Parathyroid adenoma (tissue), 2 donors: ENCODE measurements at regions not wholly inside any gene's neighbourhood (a gene's known extent, or its start where the extent isn't known, plus 50 kb on each side); places are given as distances from the start of the nearest gene placed in this dataset.

Experiments
- H2AFZ ChIP-seq: fragments of 300-600 bp; sonication (generic); one replicate; pipeline ENCODE4 v1.7.0; 2017; ENCODE audit warnings: antibody characterized with exemption, mild to moderate bottlenecking
- H3K27ac ChIP-seq: fragments of 300-600 bp; sonication (generic); one replicate; pipeline ENCODE4 v1.7.0; 2017
- H3K27me3 ChIP-seq: fragments of 300-600 bp; sonication (generic); one replicate; pipeline ENCODE4 v1.7.0; 2017; ENCODE audit warnings: low read length; ENCODE audit not compliant: control insufficient read depth, insufficient read depth
- H3K36me3 ChIP-seq: fragments of 300-600 bp; sonication (generic); one replicate; pipeline ENCODE4 v1.7.0; 2017; ENCODE audit warnings: low read length; ENCODE audit not compliant: control insufficient read depth, insufficient read depth
- H3K4me1 ChIP-seq: fragments of 300-600 bp; sonication (generic); one replicate; pipeline ENCODE4 v1.7.0; 2017; ENCODE audit warnings: control low read depth
- H3K4me2 ChIP-seq: fragments of 300-600 bp; sonication (generic); one replicate; pipeline ENCODE4 v1.7.0; 2017; ENCODE audit warnings: low read length
- H3K4me3 ChIP-seq: fragments of 300-600 bp; sonication (generic); one replicate; pipeline ENCODE4 v1.7.0; 2017; ENCODE audit warnings: low read depth, low read length
- H3K79me2 ChIP-seq: fragments of 300-600 bp; sonication (generic); one replicate; pipeline ENCODE4 v1.7.0; 2017; ENCODE audit warnings: control low read depth
- H3K9ac ChIP-seq: fragments of 300-600 bp; sonication (generic); one replicate; pipeline ENCODE4 v1.7.0; 2017; ENCODE audit warnings: mild to moderate bottlenecking
- H3K9me3 ChIP-seq: fragments of 300-600 bp; sonication (generic); one replicate; pipeline ENCODE4 v1.7.0; 2017; ENCODE audit warnings: low read length; ENCODE audit not compliant: control insufficient read depth
- CTCF ChIP-seq: fragments of 300-600 bp; sonication (generic); IDR thresholded peaks from one replicate; pipeline ENCODE4 v1.7.0; 2017; ENCODE audit warnings: antibody characterized with exemption, mild to moderate bottlenecking
- donor health status: primary hyperparathyroidism.

GRCh38 chr9:18327121-18327520, 146.8 kb upstream of the ADAMTSL1 start:
- Histone ChIP-seq H3K4me3 (no peak overlapping the region), H3K27ac (peak overlapping the region; percentile 40), H3K4me1 (peaks cover 10% of the 10 kb centered on the region), H3K36me3 (no peaks in the 10 kb centered on the region), H2AFZ (no peak overlapping the region), H3K27me3 (no peaks in the 10 kb centered on the region), H3K9ac (no peak overlapping the region), H3K9me3 (no peaks in the 10 kb centered on the region), H3K4me2 (peak overlapping the region; percentile 37), H3K79me2 (no peaks in the 10 kb centered on the region)
- TF ChIP-seq CTCF: no peak

GRCh38 chr9:18330401-18331309, 143.3 kb upstream of the ADAMTSL1 start:
- Histone ChIP-seq H3K79me2 (no peaks in the 10 kb centered on the region), H3K4me1 (peaks cover 10% of the 10 kb centered on the region), H3K9me3 (no peaks in the 10 kb centered on the region), H2AFZ (no peak overlapping the region), H3K36me3 (no peaks in the 10 kb centered on the region), H3K4me2 (no peak overlapping the region), H3K27ac (peak overlapping the region; percentile 38), H3K9ac (no peak overlapping the region), H3K27me3 (no peaks in the 10 kb centered on the region), H3K4me3 (no peak overlapping the region)
- TF ChIP-seq CTCF: no peak

- no peaks in the 10 kb centered on the region for H3K79me2 ChIP-seq
- H3K4me3 ChIP-seq: no peak overlapping the region
- no peaks in the 10 kb centered on the region for H3K9me3 ChIP-seq
- peaks cover 10% of the 10 kb centered on the region for H3K4me1 ChIP-seq
- H2AFZ ChIP-seq: no peak overlapping the region
- no peak for TF ChIP-seq CTCF
- no peak overlapping the region for H3K4me2 ChIP-seq
- H3K9ac ChIP-seq: no peak overlapping the region
- no peaks in the 10 kb centered on the region for H3K36me3 ChIP-seq
- H3K27me3 ChIP-seq: no peaks in the 10 kb centered on the region
- H3K27ac ChIP-seq: peak overlapping the region; percentile 41
These were observed 142.7 kb upstream of the ADAMTSL1 start for GRCh38 chr9:18331310-18331684.

- H3K9me3 ChIP-seq: no peaks in the 10 kb centered on the region
- H2AFZ ChIP-seq: no peak overlapping the region
- H3K27ac ChIP-seq: peak overlapping the region; percentile 41
- H3K9ac ChIP-seq: no peak overlapping the region
- H3K4me3 ChIP-seq: no peak overlapping the region
- no peaks in the 10 kb centered on the region for H3K79me2 ChIP-seq
- TF ChIP-seq CTCF: no peak
- peaks cover 10% of the 10 kb centered on the region for H3K4me1 ChIP-seq
- H3K4me2 ChIP-seq: no peak overlapping the region
- H3K36me3 ChIP-seq: no peaks in the 10 kb centered on the region
- no peaks in the 10 kb centered on the region for H3K27me3 ChIP-seq
These were observed 142.1 kb upstream of the ADAMTSL1 start for GRCh38 chr9:18331808-18332209.

GRCh38 chr9:18333157-18333556, 140.8 kb upstream of the ADAMTSL1 start:
- Histone ChIP-seq H3K9me3 (no peaks in the 10 kb centered on the region), H3K79me2 (no peaks in the 10 kb centered on the region), H3K4me3 (no peak overlapping the region), H3K36me3 (no peaks in the 10 kb centered on the region), H3K4me2 (no peak overlapping the region), H3K27me3 (no peaks in the 10 kb centered on the region), H3K27ac (no peak overlapping the region), H3K9ac (no peak overlapping the region), H3K4me1 (peaks cover 5% of the 10 kb centered on the region), H2AFZ (no peak overlapping the region)
- TF ChIP-seq CTCF: no peak
